Loucy (cell line): ENCODE measurements at regions not wholly inside any gene's neighbourhood (a gene's known extent, or its start where the extent isn't known, plus 50 kb on each side); places are given as distances from the start of the nearest gene placed in this dataset.

Experiments
- CTCF ChIP-seq: fragments of 200-600 bp; sonication (generic); conservative IDR thresholded peaks from 2 replicates; pipeline ENCODE4 v1.5.1; 2014; ENCODE audit warnings: mild to moderate bottlenecking, antibody characterized with exemption, low read length
- EZH2phosphoT487 ChIP-seq: fragments of 200-600 bp; IDR thresholded peaks from 2 replicates; pipeline ENCODE4 v1.6.1; 2018; ENCODE audit warnings: antibody characterized with exemption, mild to moderate bottlenecking, moderate library complexity, borderline replicate concordance

DNA sequence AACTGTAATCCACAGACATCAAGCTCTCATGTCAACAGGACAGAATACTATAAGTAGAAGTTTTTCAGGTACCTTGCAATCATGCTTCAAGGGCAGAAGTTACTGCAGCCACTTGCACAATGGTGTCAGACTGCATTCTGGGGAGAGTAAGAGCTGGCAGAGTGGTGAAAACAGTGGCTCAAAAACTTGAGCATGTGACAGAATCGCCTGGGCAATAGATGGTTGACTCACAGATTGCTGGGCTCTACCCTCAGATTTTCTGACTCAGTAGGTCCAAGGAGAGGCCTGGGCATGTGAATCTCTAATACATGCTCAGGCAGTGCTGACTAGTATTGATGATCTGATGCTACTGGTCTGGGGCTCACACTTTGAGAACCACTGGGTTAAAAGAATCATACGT is 187.8 kb downstream of the TBX5 start:
- TF ChIP-seq CTCF = no peak
- TF ChIP-seq EZH2phosphoT487 = no peak
